ENCODE measurements at regions not wholly inside any gene's neighbourhood (a gene's known extent, or its start where the extent isn't known, plus 50 kb on each side); places are given as distances from the start of the nearest gene placed in this dataset.

DNA sequence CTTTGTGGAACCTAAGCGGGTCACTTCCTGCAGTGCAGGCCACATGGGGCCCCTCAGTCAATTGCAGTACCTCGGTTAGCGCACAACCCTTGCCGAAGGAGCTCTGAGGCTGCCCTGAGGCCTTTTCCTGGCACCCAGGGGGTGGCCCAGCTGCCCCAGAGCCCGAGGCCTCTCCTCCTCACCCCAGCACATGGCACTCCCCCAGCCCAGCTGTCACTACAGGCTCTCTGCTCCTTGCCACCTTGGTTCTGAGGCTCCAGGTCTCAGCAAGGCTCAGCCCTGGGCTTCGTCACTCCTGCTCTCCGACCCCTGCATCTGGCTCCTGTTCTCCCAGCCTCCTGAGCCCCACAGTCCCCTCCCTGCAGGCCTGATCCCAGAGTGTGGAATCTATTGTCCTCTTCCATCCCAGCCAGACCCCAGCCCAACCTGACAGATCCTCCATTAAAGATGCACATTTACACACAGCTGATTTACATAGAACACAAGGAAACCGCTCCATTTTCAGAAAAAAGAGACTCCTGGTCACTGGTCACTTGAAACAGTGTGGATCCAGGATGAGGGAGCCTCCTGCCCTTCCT lies 192.8 kb upstream of the POU3F1 start:
- TF ChIP-seq TEAD4 (IDR thresholded peaks at IDR 0.05; ENCODE audit: low read length): no peak
- TF ChIP-seq TEAD4 (CRISPR knock-in tag; IDR thresholded peaks at IDR 0.05; ENCODE audit: borderline replicate concordance): no peak
- no peak for TF ChIP-seq ETV1 (tag; conservative IDR thresholded peaks at IDR 0.05; ENCODE audit: low read depth)
- no peak for TF ChIP-seq NFE2L1 (tag; IDR thresholded peaks at IDR 0.05; ENCODE audit: borderline replicate concordance, low read depth)
- no peak for TF ChIP-seq ELF4 (CRISPR knock-in tag; IDR thresholded peaks at IDR 0.05)
- no peak for TF ChIP-seq ZFP1 (CRISPR knock-in tag; IDR thresholded peaks at IDR 0.05)
- TF ChIP-seq SIN3A (IDR thresholded peaks at IDR 0.05; ENCODE audit: borderline replicate concordance in 2 of 2, control insufficient read depth in 1 of 2, low read depth in 2 of 2, low read length in 2 of 2): no peak
- TF ChIP-seq CREB1 (IDR thresholded peaks at IDR 0.05): no peak
- TF ChIP-seq CREB1 (CRISPR knock-in tag; IDR thresholded peaks at IDR 0.05): no peak
- no peak for TF ChIP-seq EP300 (IDR thresholded peaks at IDR 0.05; ENCODE audit: low read length)
- TF ChIP-seq RBFOX2 (IDR thresholded peaks at IDR 0.05; ENCODE audit: low read depth, low read length): no peak
- TF ChIP-seq, protein P1, sequence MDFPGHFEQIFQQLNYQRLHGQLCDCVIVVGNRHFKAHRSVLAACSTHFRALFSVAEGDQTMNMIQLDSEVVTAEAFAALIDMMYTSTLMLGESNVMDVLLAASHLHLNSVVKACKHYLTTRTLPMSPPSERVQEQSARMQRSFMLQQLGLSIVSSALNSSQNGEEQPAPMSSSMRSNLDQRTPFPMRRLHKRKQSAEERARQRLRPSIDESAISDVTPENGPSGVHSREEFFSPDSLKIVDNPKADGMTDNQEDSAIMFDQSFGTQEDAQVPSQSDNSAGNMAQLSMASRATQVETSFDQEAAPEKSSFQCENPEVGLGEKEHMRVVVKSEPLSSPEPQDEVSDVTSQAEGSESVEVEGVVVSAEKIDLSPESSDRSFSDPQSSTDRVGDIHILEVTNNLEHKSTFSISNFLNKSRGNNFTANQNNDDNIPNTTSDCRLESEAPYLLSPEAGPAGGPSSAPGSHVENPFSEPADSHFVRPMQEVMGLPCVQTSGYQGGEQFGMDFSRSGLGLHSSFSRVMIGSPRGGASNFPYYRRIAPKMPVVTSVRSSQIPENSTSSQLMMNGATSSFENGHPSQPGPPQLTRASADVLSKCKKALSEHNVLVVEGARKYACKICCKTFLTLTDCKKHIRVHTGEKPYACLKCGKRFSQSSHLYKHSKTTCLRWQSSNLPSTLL (IDR thresholded peaks at IDR 0.05): no peak
- TF ChIP-seq ZNF140 (CRISPR knock-in tag; IDR thresholded peaks at IDR 0.05): no peak
- no peak for TF ChIP-seq NCOA2 (IDR thresholded peaks at IDR 0.05; ENCODE audit: partially characterized antibody in 2 of 2)
- TF ChIP-seq, protein P2, sequence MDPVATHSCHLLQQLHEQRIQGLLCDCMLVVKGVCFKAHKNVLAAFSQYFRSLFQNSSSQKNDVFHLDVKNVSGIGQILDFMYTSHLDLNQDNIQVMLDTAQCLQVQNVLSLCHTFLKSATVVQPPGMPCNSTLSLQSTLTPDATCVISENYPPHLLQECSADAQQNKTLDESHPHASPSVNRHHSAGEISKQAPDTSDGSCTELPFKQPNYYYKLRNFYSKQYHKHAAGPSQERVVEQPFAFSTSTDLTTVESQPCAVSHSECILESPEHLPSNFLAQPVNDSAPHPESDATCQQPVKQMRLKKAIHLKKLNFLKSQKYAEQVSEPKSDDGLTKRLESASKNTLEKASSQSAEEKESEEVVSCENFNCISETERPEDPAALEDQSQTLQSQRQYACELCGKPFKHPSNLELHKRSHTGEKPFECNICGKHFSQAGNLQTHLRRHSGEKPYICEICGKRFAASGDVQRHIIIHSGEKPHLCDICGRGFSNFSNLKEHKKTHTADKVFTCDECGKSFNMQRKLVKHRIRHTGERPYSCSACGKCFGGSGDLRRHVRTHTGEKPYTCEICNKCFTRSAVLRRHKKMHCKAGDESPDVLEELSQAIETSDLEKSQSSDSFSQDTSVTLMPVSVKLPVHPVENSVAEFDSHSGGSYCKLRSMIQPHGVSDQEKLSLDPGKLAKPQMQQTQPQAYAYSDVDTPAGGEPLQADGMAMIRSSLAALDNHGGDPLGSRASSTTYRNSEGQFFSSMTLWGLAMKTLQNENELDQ (CRISPR knock-in tag; IDR thresholded peaks at IDR 0.05; ENCODE audit: borderline replicate concordance): no peak

Data from K562 (cell line).